ENCODE measurements at regions not wholly inside any gene's neighbourhood (a gene's known extent, or its start where the extent isn't known, plus 50 kb on each side); places are given as distances from the start of the nearest gene placed in this dataset.

DNA sequence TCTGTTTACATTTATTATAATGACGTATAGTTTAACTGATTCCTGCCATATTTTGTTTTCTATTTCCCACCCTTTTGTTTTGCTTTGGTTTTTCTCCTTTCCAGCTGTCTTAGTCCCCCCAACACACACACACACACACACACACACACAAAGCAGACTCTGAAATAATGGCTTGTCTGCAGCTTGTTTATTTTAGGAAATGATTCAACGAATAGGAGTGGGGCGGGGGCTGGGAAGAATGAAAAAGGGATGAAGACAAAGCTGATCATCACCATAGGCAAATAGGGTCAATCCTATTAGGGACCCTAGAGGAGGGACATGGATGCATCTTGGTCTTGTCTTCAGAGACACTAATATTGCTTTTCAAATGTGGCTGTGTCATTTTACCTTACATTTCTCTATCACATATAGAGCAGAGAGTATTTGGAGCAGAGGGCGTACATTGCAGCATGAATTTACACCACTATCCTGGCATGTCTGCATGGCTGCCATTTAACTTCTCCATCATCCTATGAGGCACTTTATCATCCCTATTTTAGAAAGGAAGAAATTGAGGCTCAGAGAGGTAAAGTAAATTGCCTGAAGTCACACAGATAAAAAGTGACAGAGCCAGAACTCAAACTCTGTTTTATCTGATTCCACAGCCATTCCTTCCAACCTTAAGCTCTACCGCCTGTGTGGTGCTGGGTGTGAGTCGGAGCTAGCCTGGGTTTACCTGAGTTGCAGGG, 147.2 kb upstream of the TPM1 start:
- H3K9me3 Mint-ChIP-seq, result no peaks in the 10 kb centered on the region
- no peak for ATAC-seq (replicated peaks)
- H3K27ac Mint-ChIP-seq, result no peak overlapping the region
- H3K36me3 Mint-ChIP-seq (ENCODE audit: low read depth), result no peaks in the 10 kb centered on the region
- no peak overlapping the region for H3K4me3 Mint-ChIP-seq
- H3K27me3 Mint-ChIP-seq, result peaks cover 15% of the 10 kb centered on the region
- H3K4me1 Mint-ChIP-seq, result no peaks in the 10 kb centered on the region

DNA sequence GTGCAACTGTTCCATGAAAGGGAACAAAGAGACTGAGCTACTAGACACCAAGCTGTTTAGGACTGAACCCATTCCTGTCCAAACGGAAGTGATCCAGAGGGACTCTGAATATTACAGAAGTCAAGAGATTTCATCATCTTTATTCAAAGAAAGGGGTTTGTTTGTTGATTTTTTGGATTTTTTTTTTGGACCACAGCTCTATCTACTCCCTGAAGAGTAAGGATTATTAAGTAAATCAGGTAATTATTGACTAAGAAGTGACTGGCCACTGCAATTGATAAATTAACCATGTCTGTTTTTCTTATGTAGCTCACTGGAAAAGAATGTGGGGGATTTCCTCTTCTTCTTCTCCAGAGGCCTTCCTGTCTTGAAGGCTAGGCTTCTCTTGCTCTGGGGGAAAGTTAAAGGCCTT, 146.6 kb upstream of the TPM1 start:
- Mint-ChIP-seq H3K27ac (no peak overlapping the region), H3K36me3 (ENCODE audit: low read depth) (no peaks in the 10 kb centered on the region), H3K4me1 (no peaks in the 10 kb centered on the region), H3K9me3 (no peaks in the 10 kb centered on the region), H3K27me3 (peaks cover 15% of the 10 kb centered on the region), H3K4me3 (no peak overlapping the region)
- ATAC-seq (replicated peaks), result no peak

DNA sequence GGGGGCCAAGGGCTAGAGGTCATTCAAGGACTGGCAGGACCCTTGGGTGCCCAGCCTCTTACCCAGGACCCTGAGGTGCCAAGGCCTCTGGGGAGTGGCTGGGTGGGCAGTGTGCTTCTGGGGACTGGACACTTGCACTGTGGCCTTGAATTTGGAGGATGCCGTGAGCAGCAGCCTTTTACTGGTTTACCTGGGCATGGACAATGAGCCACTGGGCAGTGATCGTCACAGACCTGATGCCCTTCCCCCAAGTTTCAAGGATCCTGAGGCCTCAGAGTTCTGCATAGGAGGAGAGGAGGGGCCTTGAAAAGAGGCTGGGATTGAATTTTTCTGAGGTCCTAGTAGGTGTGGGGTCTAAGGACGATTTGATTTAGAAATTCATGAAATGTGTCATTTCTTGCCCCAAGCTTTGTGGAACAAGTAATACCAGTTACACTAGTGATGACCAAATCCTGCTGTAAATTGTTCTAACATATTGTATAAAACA, 146.1 kb upstream of the TPM1 start:
- Mint-ChIP-seq H3K4me1 (no peaks in the 10 kb centered on the region), H3K27ac (no peak overlapping the region), H3K27me3 (peaks cover 13% of the 10 kb centered on the region), H3K36me3 (ENCODE audit: low read depth) (no peaks in the 10 kb centered on the region), H3K4me3 (no peak overlapping the region), H3K9me3 (no peaks in the 10 kb centered on the region)
- ATAC-seq (replicated peaks), result no peak

DNA sequence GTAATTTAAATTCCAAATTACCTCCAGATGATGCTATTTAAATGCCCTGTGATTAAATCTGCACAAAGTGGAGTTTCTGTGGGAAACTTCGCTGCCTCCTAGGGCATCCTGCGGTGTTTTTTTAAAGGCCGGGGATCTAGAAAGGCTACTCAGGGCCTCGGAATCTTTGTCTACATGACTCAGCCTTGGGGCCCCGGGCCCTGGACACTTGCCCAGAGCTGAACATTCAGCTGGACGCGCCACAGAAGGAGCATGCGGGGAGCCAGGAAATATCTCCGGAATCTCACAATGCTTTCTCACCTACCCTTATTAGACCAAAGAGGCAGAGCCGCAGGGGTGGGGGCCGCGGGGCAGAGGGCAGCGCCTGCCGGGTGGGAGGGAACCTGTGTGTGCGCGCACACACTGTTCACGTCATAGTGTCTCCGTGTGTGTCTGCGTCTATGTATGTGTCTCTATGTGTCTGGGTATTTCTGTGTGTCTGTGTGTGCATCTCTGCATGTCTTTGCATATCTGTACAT, 145.5 kb upstream of the TPM1 start:
- no peaks in the 10 kb centered on the region for H3K9me3 Mint-ChIP-seq

DNA sequence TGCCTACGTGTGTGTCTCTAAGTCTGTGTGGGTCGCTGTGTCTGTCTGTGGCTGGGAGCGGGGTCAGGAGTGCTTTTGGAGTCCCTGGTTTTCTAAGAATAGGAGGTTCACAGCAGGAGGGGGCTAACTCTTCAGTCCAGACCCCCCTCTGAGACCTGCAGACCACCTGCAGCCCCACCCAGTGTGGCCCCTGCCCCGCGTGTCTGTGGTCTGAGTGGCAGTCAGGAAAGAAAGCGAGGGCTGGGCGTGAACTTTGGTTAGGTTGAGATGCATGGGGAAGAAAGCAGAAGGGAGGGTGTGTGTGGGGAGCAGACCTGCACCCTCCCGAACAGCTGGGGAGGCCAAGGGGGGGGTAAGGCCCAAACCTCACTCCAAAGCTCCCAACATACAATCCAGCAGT, 144.9 kb upstream of the TPM1 start:
- Mint-ChIP-seq H3K27ac (no peak overlapping the region), H3K27me3 (peaks cover 11% of the 10 kb centered on the region), H3K36me3 (ENCODE audit: low read depth) (no peaks in the 10 kb centered on the region), H3K4me3 (no peak overlapping the region), H3K9me3 (no peaks in the 10 kb centered on the region), H3K4me1 (no peaks in the 10 kb centered on the region)
- no peak for ATAC-seq (replicated peaks)

More for the DNA sequence above, 145.5 kb upstream of the TPM1 start:
- no peaks in the 10 kb centered on the region for H3K4me1 Mint-ChIP-seq
- H3K4me3 Mint-ChIP-seq, result no peak overlapping the region
- H3K27me3 Mint-ChIP-seq, result peaks cover 11% of the 10 kb centered on the region
- no peak overlapping the region for H3K27ac Mint-ChIP-seq
- no peak for ATAC-seq (replicated peaks)
- no peaks in the 10 kb centered on the region for H3K36me3 Mint-ChIP-seq (ENCODE audit: low read depth)

DNA sequence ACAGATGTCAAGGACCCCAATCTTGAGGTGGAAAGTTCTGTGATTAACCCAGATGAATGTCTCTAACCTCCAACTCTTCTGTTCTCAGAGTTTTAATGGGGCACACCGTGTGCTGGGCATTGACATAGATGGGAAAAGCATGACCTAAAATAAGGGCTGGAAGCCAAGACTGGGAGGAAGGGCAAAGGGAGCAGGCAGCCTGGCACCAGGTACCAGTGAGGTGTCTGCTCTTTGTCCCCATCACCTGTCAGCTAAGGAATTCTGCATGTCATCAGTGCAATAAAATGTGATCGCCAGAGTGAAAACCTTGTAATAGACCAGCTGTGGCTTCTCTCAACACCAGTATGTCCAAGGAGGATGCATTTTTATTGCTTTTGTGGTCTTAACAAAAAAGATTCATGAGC, 143.5 kb upstream of the TPM1 start:
- Mint-ChIP-seq H3K9me3 (no peaks in the 10 kb centered on the region), H3K4me3 (no peak overlapping the region), H3K27me3 (peaks cover 8% of the 10 kb centered on the region), H3K27ac (no peak overlapping the region), H3K36me3 (ENCODE audit: low read depth) (no peaks in the 10 kb centered on the region), H3K4me1 (no peaks in the 10 kb centered on the region)
- ATAC-seq (replicated peaks), result no peak

DNA sequence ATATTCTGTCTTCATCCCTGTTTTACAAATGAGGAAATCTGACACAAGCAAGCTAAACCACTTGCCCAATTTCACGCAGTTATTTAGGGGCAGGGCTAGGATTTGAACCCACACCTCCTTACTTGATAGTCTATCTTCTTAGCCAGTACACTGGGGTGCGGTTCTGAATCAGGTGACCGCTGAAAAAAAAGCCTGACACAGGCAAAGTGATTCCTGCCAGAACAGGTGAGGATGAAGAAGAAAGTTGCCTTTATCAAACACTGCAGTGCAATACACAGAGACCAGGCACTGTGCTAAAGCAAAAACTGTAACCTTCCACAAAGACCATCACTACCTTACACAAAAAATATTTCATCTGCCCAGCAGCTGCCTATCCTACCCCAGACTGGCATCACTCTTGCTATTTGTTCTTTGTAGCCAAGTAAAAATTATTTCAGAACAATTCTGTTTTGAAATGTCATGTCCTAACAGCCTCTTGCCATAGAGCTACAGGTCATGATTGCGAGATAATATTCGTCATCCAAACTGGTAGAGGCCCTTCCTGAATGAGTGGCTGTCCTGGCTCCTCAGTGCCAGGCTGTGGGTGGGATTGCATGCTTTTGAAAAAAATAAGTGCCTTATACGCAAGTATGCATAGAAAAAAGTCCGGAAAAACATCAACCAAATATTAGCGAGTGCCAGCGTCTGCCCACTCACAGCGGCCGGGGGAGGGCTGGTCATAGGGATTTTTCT, 142.3 kb upstream of the TPM1 start:
- no peaks in the 10 kb centered on the region for H3K4me1 Mint-ChIP-seq
- no peak overlapping the region for H3K27ac Mint-ChIP-seq
- no peaks in the 10 kb centered on the region for H3K9me3 Mint-ChIP-seq
- peaks cover 8% of the 10 kb centered on the region for H3K27me3 Mint-ChIP-seq
- ATAC-seq (replicated peaks), result no peak
- H3K36me3 Mint-ChIP-seq (ENCODE audit: low read depth), result no peaks in the 10 kb centered on the region
- no peak overlapping the region for H3K4me3 Mint-ChIP-seq

DNA sequence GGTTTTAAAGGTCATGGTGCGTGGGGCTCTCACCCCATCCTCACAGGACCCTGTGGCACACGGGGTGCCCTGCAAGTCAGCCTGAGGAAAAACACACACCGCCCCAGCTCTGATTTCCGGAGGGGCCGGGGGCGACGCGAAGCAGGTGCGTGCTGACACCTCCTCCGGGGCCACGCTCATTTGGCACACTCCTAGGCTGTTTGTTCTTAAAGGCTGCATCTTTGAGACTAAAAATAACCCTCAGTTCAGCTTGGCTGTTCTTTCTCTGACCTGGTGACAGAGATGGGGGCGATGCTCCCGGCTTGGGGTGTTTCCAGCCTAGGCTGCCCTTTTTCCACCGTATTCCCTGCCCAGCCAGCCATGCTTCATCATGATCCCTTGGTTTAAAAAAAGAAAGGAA, 141.5 kb upstream of the TPM1 start:
- Mint-ChIP-seq H3K4me1 (no peaks in the 10 kb centered on the region), H3K9me3 (no peaks in the 10 kb centered on the region), H3K4me3 (no peak overlapping the region), H3K27ac (no peak overlapping the region), H3K27me3 (peaks cover 5% of the 10 kb centered on the region), H3K36me3 (ENCODE audit: low read depth) (no peaks in the 10 kb centered on the region)
- no peak for ATAC-seq (replicated peaks)

DNA sequence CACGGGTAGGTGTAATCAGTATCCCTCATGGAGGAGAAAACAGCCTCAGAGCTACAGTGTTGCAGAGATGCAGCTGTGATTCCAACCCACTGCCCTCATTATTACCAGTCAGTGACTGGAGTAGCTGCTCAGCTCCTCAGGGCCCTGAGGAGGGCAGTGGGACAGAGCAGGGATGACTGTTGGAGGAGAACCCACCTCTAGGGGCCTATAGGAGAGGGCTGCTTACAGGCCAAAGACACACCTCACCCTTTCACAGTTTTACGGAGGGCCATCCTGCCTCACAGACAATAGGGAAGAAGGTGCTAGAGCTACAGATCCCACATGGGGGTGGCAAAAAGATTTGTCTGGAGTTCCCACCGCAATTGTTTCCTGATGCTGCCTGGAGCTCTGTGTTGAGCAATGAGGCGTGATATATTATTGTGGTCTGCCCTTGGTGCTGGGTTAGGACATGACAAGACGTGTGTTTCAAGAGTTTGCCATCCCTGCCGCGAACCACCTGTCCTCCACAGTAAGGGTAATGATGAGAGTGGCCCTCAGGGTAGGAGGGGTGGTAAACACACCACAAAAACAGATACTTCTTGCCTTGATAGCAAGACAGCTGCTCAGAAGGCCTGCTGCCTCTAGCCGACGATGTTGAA, 140.5 kb upstream of the TPM1 start:
- Mint-ChIP-seq H3K4me3 (no peak overlapping the region), H3K9me3 (no peaks in the 10 kb centered on the region), H3K27ac (no peak overlapping the region), H3K4me1 (no peaks in the 10 kb centered on the region), H3K36me3 (ENCODE audit: low read depth) (no peaks in the 10 kb centered on the region), H3K27me3 (peaks cover 5% of the 10 kb centered on the region)
- ATAC-seq (replicated peaks), result no peak

DNA sequence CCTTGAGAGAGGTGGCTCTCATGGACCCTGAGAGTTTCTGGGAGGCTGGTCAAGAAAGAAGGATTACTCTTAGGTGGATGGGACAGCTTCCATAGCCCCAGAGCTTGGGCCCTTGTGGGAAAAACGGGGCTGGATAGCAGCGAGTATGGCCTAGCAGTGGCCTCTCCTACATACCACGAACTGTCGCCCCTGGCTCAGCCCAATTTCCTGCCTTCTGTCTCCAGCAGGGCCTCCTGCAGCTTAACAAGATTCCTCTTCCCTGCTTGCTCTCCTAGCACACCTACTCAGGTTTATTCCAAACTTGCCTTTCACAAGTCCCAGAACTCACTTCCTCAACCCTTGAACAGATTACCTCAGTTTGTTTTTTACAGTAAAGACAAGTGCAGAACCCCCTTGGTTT, 139.7 kb upstream of the TPM1 start:
- Mint-ChIP-seq H3K27ac (no peak overlapping the region), H3K36me3 (ENCODE audit: low read depth) (no peaks in the 10 kb centered on the region)

DNA sequence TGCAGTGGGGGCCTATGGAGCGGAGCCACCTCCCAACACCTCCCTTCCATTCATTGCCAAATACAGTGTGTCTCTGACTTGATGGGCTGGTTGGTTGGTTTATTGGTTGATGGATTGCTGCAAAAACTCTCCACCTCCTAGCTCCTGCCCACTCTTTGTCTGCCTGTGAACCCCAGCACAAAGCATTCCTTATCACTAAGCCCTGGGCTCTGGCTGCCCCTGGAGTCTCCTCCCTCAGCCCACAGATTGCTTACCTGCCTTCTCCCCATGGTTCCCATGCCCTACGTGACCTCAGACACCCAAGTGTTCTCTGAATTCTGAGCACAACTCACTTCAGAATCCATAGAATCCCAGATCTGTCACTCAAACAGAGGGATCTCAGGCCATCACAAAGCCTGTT, 139.1 kb upstream of the TPM1 start:
- no peak overlapping the region for H3K4me3 Mint-ChIP-seq
- no peaks in the 10 kb centered on the region for H3K4me1 Mint-ChIP-seq
- H3K27ac Mint-ChIP-seq, result no peak overlapping the region
- ATAC-seq (replicated peaks), result no peak
- no peaks in the 10 kb centered on the region for H3K27me3 Mint-ChIP-seq
- H3K36me3 Mint-ChIP-seq (ENCODE audit: low read depth), result no peaks in the 10 kb centered on the region
- H3K9me3 Mint-ChIP-seq, result no peaks in the 10 kb centered on the region

More for the DNA sequence above, 139.7 kb upstream of the TPM1 start:
- Mint-ChIP-seq H3K9me3 (no peaks in the 10 kb centered on the region), H3K4me3 (no peak overlapping the region), H3K27me3 (no peaks in the 10 kb centered on the region), H3K4me1 (no peaks in the 10 kb centered on the region)
- ATAC-seq (replicated peaks), result no peak

DNA sequence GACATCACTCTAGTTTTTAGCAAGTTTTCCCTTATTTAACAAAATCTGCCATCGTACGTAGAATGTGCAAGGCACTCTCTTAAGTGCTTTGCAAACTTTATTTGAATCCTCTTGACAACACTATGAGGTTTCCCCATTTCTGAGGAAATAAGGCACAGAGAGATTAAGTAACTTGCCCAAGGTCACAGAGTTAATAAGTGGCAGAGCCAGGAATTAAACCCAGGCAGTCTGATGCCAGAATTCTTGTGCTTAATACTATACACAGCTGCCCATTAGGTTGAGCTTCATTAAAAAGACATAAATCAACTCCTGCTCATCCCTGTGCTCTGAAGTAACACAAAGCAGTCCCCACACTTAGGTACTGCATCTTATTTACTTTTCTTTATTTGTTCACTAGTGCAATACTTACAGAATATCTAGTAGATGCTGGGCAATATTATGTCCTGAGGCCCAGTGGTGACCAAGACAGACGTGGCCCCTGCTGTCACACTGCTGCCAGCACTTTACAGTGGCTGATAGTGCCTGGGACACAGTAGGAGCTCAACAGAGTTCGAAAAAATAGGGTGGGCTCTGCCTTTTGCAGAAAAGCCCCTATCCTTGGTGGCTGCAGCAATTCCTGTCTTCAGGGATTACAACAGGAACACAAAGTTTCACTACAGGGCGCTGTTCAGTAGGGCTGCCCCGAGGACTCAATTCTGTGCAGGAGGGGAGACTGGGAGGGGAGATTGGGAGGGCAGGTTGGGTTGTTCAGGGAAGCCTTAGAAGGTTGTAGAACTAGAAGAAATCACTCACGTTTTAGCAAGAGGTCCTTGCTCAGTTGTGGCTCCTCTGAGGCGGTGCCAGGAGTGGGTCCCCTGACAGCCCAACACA, 138.3 kb upstream of the TPM1 start:
- H3K27me3 Mint-ChIP-seq, result no peaks in the 10 kb centered on the region
- ATAC-seq (replicated peaks), result no peak
- H3K27ac Mint-ChIP-seq, result no peak overlapping the region
- H3K4me3 Mint-ChIP-seq, result no peak overlapping the region
- H3K36me3 Mint-ChIP-seq (ENCODE audit: low read depth), result no peaks in the 10 kb centered on the region
- H3K9me3 Mint-ChIP-seq, result no peaks in the 10 kb centered on the region
- H3K4me1 Mint-ChIP-seq, result no peaks in the 10 kb centered on the region

DNA sequence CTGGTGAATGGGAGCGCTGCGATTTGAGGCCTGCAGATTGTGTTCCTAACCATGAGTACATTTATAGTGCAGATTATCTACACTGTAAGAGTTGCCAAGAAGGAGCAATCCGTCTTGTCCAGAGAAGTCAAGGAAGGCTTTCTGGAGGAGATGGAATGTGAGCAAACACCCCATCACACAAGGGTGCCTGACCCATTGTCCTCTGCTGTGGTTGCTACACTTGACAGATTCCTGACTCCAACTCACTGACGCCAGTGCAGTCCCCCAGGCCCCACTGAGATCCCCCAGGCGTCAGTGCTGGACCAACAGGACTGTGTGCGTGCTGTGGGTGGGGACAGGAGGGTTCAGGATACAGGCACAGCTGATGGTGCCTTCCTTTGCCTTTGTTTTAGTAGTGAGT, 135.9 kb upstream of the TPM1 start:
- Mint-ChIP-seq H3K27ac (no peak overlapping the region), H3K36me3 (ENCODE audit: low read depth) (no peaks in the 10 kb centered on the region), H3K4me1 (no peaks in the 10 kb centered on the region), H3K27me3 (peaks cover 4% of the 10 kb centered on the region), H3K4me3 (no peak overlapping the region), H3K9me3 (no peaks in the 10 kb centered on the region)
- no peak for ATAC-seq (replicated peaks)

DNA sequence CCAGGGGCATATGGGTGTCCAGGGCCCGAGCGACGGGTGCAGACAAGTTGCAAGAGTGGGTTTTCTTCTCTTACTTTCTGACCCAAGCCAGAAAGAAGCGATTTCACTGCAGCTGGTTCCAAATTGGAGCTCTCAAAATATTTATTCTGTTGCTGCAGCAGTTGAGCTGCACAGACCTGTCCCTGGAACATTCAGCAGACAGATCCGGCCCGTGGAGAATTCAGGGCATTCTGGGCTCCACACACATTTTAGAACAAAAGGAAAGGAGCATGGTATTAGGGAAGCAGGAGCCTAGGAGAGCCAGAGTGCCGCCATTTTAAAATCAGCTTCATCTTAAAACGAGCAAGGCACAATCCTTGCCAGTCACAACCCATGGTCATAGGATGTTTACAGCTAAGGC, 135.3 kb upstream of the TPM1 start:
- Mint-ChIP-seq H3K9me3 (no peaks in the 10 kb centered on the region), H3K36me3 (ENCODE audit: low read depth) (no peaks in the 10 kb centered on the region), H3K4me1 (no peaks in the 10 kb centered on the region), H3K27ac (no peak overlapping the region), H3K27me3 (peaks cover 4% of the 10 kb centered on the region), H3K4me3 (no peak overlapping the region)
- no peak for ATAC-seq (replicated peaks)

Measured in activated T-helper 17 cell treated with anti-CD3 and anti-CD28 coated beads, Interleukin-2, amount 50 U/mL, for 72 hours (primary cell).